Testis (tissue), 2 donors: ENCODE measurements at regions not wholly inside any gene's neighbourhood (a gene's known extent, or its start where the extent isn't known, plus 50 kb on each side); places are given as distances from the start of the nearest gene placed in this dataset.

Source experiments
- POLR2A ChIP-seq: fragments of 450-650 bp; IDR thresholded peaks from one replicate; pipeline ENCODE4 v1.6.1; 2017; ENCODE audit warnings: antibody characterized with exemption, mild to moderate bottlenecking, moderate library complexity
- TF ChIP-seq, protein P1 (sequence below), 3 experiments: fragments of 450-650 bp in 2 of 3; fragments of 200-600 bp in 1 of 3; sonication (generic) in 1 of 3; IDR thresholded peaks; one replicate each; pipeline ENCODE4 v1.5.1; 2016 to 2019; ENCODE audit warnings: antibody characterized with exemption in 3 of 3, mild to moderate bottlenecking in 2 of 3, moderate library complexity in 1 of 3

DNA sequence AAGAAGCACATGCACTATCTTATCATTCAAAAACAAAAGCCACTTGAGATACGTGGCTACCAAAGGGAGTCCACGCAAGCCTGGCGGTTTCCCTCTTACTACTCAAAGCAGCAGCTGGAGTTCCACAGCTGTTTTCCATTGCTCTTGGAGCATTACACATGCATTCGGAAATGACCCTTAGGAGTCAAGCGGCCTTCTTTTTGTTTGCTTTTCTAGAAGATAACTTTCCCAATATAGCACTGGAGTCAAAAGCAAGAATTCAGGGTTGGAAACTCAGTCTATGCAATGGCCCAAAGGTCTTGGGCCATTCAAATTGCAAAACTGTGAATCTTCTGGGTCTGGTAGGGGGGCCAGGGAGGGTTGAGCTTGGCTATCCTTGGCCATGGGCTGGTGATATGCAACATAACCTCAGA lies 97.8 kb upstream of the MAF start:
- no peak for TF ChIP-seq POLR2A
- TF ChIP-seq, protein P1, sequence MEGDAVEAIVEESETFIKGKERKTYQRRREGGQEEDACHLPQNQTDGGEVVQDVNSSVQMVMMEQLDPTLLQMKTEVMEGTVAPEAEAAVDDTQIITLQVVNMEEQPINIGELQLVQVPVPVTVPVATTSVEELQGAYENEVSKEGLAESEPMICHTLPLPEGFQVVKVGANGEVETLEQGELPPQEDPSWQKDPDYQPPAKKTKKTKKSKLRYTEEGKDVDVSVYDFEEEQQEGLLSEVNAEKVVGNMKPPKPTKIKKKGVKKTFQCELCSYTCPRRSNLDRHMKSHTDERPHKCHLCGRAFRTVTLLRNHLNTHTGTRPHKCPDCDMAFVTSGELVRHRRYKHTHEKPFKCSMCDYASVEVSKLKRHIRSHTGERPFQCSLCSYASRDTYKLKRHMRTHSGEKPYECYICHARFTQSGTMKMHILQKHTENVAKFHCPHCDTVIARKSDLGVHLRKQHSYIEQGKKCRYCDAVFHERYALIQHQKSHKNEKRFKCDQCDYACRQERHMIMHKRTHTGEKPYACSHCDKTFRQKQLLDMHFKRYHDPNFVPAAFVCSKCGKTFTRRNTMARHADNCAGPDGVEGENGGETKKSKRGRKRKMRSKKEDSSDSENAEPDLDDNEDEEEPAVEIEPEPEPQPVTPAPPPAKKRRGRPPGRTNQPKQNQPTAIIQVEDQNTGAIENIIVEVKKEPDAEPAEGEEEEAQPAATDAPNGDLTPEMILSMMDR (IDR thresholded peaks at IDR 0.05): no peak
